Stimulated activated CD4-positive, alpha-beta T cell treated with anti-CD3 and anti-CD28 coated beads, Interleukin-1b, Interleukin-23, amount 100 ng/mL, for 1 hour (primary cell): ENCODE measurements at regions not wholly inside any gene's neighbourhood (a gene's known extent, or its start where the extent isn't known, plus 50 kb on each side); places are given as distances from the start of the nearest gene placed in this dataset.

Source experiments
- DNase-seq, 2 donors: peaks; one replicate each; pipeline ENCODE4 v3.0.0-alpha.2; 2020; ENCODE audit warnings: low read depth in 2 of 2

DNA sequence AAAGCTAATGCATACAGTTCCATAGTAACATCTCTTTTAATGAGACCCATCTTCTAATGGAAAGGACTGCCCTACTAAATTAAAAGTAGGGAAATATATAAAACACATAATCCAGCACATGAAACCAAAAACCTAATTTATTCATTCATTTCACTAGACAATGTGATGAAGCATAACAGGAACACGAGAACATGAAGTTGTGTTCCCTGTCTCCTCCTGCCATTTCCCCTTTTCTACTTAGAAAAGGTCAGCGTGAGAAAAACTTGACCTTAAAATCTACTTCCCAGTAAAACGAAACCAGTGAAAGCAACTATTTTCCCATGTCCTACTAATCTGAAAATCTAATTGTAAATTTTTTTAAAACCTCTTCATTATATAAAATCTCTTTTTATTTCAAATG is 847.5 kb downstream of the TLE1 start:
- no peak for DNase-seq

GRCh38 chr9:80839821-80840675 is 849.3 kb downstream of the TLE1 start:
- DNase-seq, result no peak

DNA sequence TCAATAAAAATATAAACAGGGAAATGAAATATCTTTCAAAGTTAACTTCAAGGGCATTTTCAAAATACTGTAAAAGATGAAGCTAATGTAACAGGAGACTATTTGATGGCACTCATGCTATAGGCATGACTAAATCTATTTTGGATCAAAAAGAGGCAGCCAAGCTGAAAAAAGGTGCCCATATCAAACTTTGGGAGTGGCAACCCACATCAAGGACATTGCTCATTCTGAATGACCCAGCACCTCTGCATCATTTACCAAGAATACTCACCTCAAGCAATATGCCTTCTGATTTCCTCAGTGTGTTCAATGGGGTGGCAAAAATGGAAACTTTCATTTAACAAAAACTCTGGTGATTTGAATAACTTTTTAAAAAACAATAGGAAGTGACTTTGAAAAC is 853.3 kb downstream of the TLE1 start:
- no peak for DNase-seq

DNA sequence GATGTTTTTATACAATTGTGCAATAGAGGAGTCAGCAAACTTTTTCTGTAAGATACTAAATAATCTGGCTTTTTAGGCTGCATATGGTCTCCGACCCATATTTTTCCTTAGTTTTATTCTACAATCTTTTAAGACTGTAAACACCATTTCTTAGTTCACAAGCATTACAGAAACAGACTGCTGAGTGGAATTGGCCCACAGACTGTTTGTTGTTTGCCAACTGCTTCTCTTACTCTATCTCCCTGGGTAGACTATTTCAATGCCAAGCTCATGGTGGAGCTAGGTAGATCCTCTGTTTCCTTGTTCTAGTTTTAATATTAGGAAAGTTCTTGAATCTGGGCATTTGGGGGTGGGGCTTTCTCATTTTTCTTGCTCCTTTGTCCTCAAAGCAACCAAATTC is 857.6 kb downstream of the TLE1 start:
- no peak for DNase-seq

- no peak for DNase-seq
These were observed 877.7 kb downstream of the TLE1 start for GRCh38 chr9:80811656-80812055.

GRCh38 chr9:80811003-80811402 is 878.3 kb downstream of the TLE1 start:
- DNase-seq, result no peak

- no peak for DNase-seq
These were observed 882.7 kb downstream of the TLE1 start for GRCh38 chr9:80806671-80807070.

GRCh38 chr9:80804873-80805272 is 884.5 kb downstream of the TLE1 start:
- no peak for DNase-seq

GRCh38 chr9:80797831-80798688 is 891.3 kb downstream of the TLE1 start:
- DNase-seq, result no peak

- no peak for DNase-seq
These were observed 892.1 kb downstream of the TLE1 start for GRCh38 chr9:80797101-80797829.

DNA sequence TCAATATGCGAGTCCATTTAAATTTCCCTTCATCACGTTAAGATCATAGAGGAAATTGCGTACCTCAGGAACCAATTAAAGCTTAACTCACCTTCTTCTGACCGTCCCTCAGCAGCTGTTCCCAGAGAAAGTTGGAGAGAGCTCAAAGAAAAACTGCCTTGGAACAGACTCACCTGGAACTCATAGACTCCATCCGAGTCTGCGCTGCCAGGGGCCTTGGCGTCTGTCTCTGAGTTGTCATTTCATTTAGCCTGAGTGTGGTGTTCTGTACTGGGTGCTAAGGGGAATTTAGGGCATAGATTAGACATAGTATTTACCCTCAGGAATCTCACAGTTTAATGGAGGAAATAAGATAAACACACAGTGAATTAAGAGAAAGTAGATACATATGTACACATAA is 892.7 kb downstream of the TLE1 start:
- no peak for DNase-seq

GRCh38 chr9:80794197-80794596 is 895.1 kb downstream of the TLE1 start:
- DNase-seq, result no peak

- DNase-seq, result no peak
These were observed 895.6 kb downstream of the TLE1 start for GRCh38 chr9:80793706-80794105.

GRCh38 chr9:80792726-80793125 is 896.6 kb downstream of the TLE1 start:
- no peak for DNase-seq

DNA sequence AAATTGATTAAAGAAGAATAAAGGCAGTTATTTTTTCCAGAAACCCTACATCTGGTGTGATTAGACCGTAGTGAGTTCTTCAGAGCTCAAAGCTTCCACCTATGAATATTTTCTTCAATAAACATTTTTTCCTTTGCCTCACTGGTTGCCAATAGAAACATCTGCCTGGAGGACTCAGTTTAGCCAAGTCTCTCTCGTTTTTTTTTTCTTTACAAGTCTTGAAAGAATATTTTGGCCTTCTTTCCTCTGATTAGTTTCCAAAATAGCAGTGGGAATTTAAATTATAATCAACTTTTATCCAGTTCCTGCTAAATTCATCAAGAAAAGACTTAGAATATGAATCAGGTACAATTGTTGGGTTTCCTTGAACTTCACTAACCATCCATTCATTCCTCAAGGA is 897.5 kb downstream of the TLE1 start:
- no peak for DNase-seq

DNA sequence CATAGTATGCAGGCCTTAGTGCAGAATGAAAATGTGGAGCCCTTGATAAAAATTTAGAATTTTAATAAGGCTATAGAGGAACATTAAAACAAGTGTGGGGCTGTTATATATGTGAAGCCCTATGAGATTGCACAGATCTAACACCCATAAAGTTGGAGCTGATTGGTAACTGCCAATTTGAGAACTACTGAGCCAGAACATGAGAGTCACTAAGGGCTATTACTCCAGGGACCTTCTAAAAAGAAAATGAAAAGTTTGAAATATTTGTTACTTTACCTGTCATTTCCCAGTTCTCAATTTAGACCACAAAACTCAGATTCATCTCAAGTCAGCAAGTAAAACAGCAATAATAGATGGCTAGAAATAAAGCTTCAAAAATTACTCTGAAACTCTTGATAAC is 898.6 kb downstream of the TLE1 start:
- no peak for DNase-seq

DNA sequence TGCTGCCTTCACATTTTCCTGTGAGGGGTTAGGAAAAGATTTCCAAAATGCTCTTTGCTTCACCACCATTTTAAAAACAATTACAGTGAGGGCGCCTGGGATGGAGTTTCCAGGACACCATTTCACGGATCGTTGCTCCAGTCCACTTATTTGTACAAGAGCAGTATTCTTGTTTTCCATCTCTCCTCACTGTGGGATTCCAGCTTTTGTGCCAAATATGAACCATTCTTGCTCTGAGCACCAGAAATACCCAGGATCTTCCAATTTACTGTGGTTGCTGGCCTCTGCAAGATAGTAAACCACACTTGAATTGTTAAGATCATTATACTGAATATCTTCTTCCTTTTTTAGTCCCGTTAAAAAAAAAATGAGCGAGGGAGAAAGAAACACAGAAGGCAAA is 899.5 kb downstream of the TLE1 start:
- DNase-seq, result no peak

GRCh38 chr9:80787636-80788035 is 901.7 kb downstream of the TLE1 start:
- DNase-seq, result no peak

DNA sequence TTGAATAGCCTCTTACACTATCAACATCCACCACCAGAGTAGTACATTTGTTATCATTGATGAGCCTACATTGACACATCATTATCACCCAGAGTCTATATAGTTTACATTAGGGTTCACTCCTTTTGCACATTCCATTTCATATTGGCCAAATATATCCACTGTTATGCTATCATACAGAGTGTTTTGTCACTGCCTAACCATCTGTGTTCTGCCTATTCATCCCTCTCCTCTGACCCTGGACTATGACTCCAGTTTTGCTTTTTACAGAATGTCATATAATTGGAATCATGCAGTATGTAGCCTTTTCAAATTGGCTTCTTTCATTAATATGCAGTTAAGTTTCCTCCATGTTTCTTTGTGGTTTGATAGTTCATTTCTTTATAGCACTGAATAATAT is 904.7 kb downstream of the TLE1 start:
- DNase-seq, result no peak

GRCh38 chr9:80775971-80776370 is 913.4 kb downstream of the TLE1 start:
- no peak for DNase-seq

DNA sequence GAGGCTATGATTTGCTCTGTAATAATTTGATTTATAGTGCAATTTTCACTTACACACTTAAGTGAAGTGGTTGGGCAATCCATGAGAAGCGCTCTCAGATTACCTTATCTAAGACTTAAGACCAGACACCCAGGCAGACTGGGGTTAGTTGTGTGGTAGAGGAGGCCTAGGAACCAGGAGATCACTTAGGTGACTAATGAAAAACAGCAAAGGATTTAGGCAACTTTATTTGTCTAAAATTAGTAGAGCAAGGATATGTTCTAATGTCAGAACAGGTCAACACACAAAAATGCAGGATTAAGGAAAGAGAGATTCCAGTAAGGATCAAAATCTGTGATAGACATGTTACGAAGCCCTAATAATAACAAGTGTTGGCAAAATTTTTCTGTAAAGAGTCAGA is 913.8 kb downstream of the TLE1 start:
- DNase-seq, result no peak
